Adrenal gland (tissue), 5 donors: ENCODE measurements at regions not wholly inside any gene's neighbourhood (a gene's known extent, or its start where the extent isn't known, plus 50 kb on each side); places are given as distances from the start of the nearest gene placed in this dataset.

Experiments
- POLR2A ChIP-seq, 2 donors: fragments of 450-650 bp; IDR thresholded peaks; one replicate each; pipeline ENCODE4 v1.6.1; 2017; ENCODE audit warnings: antibody characterized with exemption in 2 of 2, mild to moderate bottlenecking in 2 of 2, moderate library complexity in 1 of 2
- TF ChIP-seq, protein P1 (sequence below), 6 experiments: fragments of 450-650 bp in 4 of 6; fragments of 200-600 bp in 2 of 6; sonication (generic) in 1 of 6; IDR thresholded peaks; 1 replicate in 5 of 6; 2 replicates in 1 of 6; pipeline versions ENCODE4 v1.5.1 to v1.8.0; 2016 to 2021; ENCODE audit warnings: antibody characterized with exemption in 6 of 6, mild to moderate bottlenecking in 2 of 6, moderate library complexity in 1 of 6
- donor health status: DM: no; HTN: no; CAD: no.

DNA sequence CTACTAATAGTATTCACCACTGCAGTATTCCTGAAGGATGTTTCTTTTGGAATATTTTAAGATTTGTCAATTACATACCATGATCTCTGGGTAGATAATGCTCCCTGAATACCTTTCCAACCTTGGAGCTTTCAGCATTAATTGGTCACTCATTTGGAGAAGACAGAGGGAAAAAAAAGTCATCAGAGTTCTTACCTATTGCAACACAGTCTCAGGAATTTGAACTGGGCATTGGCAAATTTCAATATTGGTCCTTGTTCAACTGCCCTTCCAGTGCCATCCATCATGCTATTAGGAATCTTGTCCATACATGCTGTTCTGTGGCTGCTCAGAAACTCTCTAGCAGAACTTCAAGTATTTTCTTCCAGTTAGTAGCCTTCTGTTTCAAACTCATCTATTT, 83.6 kb upstream of the KCNJ3 start:
- TF ChIP-seq, protein P1, sequence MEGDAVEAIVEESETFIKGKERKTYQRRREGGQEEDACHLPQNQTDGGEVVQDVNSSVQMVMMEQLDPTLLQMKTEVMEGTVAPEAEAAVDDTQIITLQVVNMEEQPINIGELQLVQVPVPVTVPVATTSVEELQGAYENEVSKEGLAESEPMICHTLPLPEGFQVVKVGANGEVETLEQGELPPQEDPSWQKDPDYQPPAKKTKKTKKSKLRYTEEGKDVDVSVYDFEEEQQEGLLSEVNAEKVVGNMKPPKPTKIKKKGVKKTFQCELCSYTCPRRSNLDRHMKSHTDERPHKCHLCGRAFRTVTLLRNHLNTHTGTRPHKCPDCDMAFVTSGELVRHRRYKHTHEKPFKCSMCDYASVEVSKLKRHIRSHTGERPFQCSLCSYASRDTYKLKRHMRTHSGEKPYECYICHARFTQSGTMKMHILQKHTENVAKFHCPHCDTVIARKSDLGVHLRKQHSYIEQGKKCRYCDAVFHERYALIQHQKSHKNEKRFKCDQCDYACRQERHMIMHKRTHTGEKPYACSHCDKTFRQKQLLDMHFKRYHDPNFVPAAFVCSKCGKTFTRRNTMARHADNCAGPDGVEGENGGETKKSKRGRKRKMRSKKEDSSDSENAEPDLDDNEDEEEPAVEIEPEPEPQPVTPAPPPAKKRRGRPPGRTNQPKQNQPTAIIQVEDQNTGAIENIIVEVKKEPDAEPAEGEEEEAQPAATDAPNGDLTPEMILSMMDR (IDR thresholded peaks at IDR 0.05), result no peak
- no peak for TF ChIP-seq POLR2A (IDR thresholded peaks at IDR 0.05)
